ENCODE measurements at regions not wholly inside any gene's neighbourhood (a gene's known extent, or its start where the extent isn't known, plus 50 kb on each side); places are given as distances from the start of the nearest gene placed in this dataset.

GRCh38 chr18:65073060-65073550 is 677.7 kb upstream of the CDH7 start:
- no peak for DNase-seq
- H3K9me3 Mint-ChIP-seq (ENCODE audit: low read depth, unreplicated experiment): peaks cover 6% of the 10 kb centered on the region
- H3K27me3 Mint-ChIP-seq (ENCODE audit: unreplicated experiment): no peaks in the 10 kb centered on the region
- no peak for TF ChIP-seq CTCF (IDR thresholded peaks at IDR 0.05; ENCODE audit: unreplicated experiment)
- intact Hi-C loops (cut with micrococcal nuclease; ENCODE audit: unreplicated experiment): no loop called here
- H3K36me3 Mint-ChIP-seq (ENCODE audit: insufficient read depth, unreplicated experiment): no peaks in the 10 kb centered on the region
- no peak overlapping the region for H3K27ac Mint-ChIP-seq (ENCODE audit: unreplicated experiment)
- CTCF ChIA-PET: no interaction called here
- H3K4me1 Mint-ChIP-seq (ENCODE audit: low read depth, unreplicated experiment): no peaks in the 10 kb centered on the region
- H3K4me3 Mint-ChIP-seq (ENCODE audit: low read depth, unreplicated experiment): no peak overlapping the region
- no TSS peak for BruUV-seq (replicated peaks)

GRCh38 chr18:65057439-65058083 is 693.3 kb upstream of the CDH7 start:
- intact Hi-C loops (cut with micrococcal nuclease; ENCODE audit: unreplicated experiment): no loop called here
- Mint-ChIP-seq H3K9me3 (ENCODE audit: low read depth, unreplicated experiment) (no peaks in the 10 kb centered on the region), H3K27ac (ENCODE audit: unreplicated experiment) (peak overlapping the region; percentile 38), H3K36me3 (ENCODE audit: insufficient read depth, unreplicated experiment) (peaks cover 5% of the 10 kb centered on the region), H3K4me3 (ENCODE audit: low read depth, unreplicated experiment) (peak overlapping the region; percentile 60), H3K4me1 (ENCODE audit: low read depth, unreplicated experiment) (peaks cover 8% of the 10 kb centered on the region), H3K27me3 (ENCODE audit: unreplicated experiment) (no peaks in the 10 kb centered on the region)
- no peak for TF ChIP-seq CTCF (IDR thresholded peaks at IDR 0.05; ENCODE audit: unreplicated experiment)
- CTCF ChIA-PET: no interaction called here
- no TSS peak for BruUV-seq (replicated peaks)
- DNase-seq: no peak

GRCh38 chr18:65056575-65056974 is 694.2 kb upstream of the CDH7 start:
- intact Hi-C loops (cut with micrococcal nuclease; ENCODE audit: unreplicated experiment): no loop called here
- no peaks in the 10 kb centered on the region for H3K27me3 Mint-ChIP-seq (ENCODE audit: unreplicated experiment)
- H3K9me3 Mint-ChIP-seq (ENCODE audit: low read depth, unreplicated experiment): no peaks in the 10 kb centered on the region
- DNase-seq: no peak
- H3K27ac Mint-ChIP-seq (ENCODE audit: unreplicated experiment): no peak overlapping the region
- no peak for TF ChIP-seq CTCF (IDR thresholded peaks at IDR 0.05; ENCODE audit: unreplicated experiment)
- H3K36me3 Mint-ChIP-seq (ENCODE audit: insufficient read depth, unreplicated experiment): peaks cover 5% of the 10 kb centered on the region
- H3K4me3 Mint-ChIP-seq (ENCODE audit: low read depth, unreplicated experiment): no peak overlapping the region
- H3K4me1 Mint-ChIP-seq (ENCODE audit: low read depth, unreplicated experiment): peaks cover 8% of the 10 kb centered on the region
- no TSS peak for BruUV-seq (replicated peaks)
- CTCF ChIA-PET: no interaction called here

DNA sequence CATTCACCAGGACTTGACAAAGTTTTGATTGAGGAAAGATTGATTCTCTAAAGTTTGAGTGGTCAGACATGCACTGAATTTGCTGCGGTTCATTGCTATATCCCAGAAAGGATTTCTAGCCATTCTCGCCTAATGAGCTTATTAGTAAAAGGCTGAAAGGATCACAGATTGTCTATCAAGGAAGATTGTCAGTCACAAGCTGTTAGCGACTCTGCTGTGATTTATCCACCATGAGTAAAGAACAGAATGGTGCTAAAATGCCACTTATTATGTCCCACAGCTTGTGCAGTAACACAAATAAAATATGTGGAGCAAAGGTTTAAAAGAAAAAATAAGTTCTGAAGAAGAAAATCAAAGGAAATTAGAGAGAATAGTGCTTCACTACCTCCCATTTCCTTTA is 701.2 kb upstream of the CDH7 start:
- intact Hi-C loops (cut with micrococcal nuclease; ENCODE audit: unreplicated experiment): no loop called here
- Mint-ChIP-seq H3K4me1 (ENCODE audit: low read depth, unreplicated experiment) (no peaks in the 10 kb centered on the region), H3K9me3 (ENCODE audit: low read depth, unreplicated experiment) (no peaks in the 10 kb centered on the region), H3K27ac (ENCODE audit: unreplicated experiment) (no peak overlapping the region), H3K4me3 (ENCODE audit: low read depth, unreplicated experiment) (no peak overlapping the region), H3K36me3 (ENCODE audit: insufficient read depth, unreplicated experiment) (no peaks in the 10 kb centered on the region), H3K27me3 (ENCODE audit: unreplicated experiment) (no peaks in the 10 kb centered on the region)
- TF ChIP-seq CTCF (IDR thresholded peaks at IDR 0.05; ENCODE audit: unreplicated experiment): no peak
- DNase-seq: no peak
- no TSS peak for BruUV-seq (replicated peaks)
- CTCF ChIA-PET: no interaction called here
